PFSK-1 (cell line): ENCODE measurements at regions not wholly inside any gene's neighbourhood (a gene's known extent, or its start where the extent isn't known, plus 50 kb on each side); places are given as distances from the start of the nearest gene placed in this dataset.

Experiments
- FOXP2 ChIP-seq: optimal IDR thresholded peaks from 2 replicates; pipeline ENCODE3; 2011; ENCODE audit warnings: borderline replicate concordance, control low read depth, inconsistent platforms; ENCODE audit not compliant: insufficient read depth; ENCODE audit errors: extremely low read length, extremely low read depth
- POLR2AphosphoS5 ChIP-seq: IDR thresholded peaks from 2 replicates; pipeline ENCODE4 v1.6.1; 2012; ENCODE audit warnings: low read depth, mild to moderate bottlenecking, control low read depth, low read length, moderate library complexity
- SIN3A ChIP-seq: IDR thresholded peaks from 2 replicates; pipeline ENCODE4 v1.6.1; 2012; ENCODE audit warnings: mild to moderate bottlenecking, low read length, moderate library complexity, borderline replicate concordance; ENCODE audit not compliant: insufficient read depth
- TAF1 ChIP-seq: IDR thresholded peaks from 2 replicates; pipeline ENCODE4 v1.6.1; 2012; ENCODE audit warnings: low read length, control low read depth, borderline replicate concordance; ENCODE audit not compliant: insufficient read depth
- TF ChIP-seq, protein P1 (sequence below), 2 experiments: IDR thresholded peaks; 2 replicates each; pipeline versions ENCODE4 v1.6.1 to v1.8.0; 2011 to 2012; ENCODE audit warnings: low read depth in 2 of 2, low read length in 2 of 2, control low read depth in 1 of 2, inconsistent platforms in 1 of 2, mild to moderate bottlenecking in 1 of 2, moderate library complexity in 1 of 2; ENCODE audit not compliant: insufficient read depth in 1 of 2

GRCh38 chr2:221096706-221097567, 475.2 kb downstream of the EPHA4 start:
- no peak for TF ChIP-seq POLR2AphosphoS5
- no peak for TF ChIP-seq TAF1
- TF ChIP-seq, protein P1, sequence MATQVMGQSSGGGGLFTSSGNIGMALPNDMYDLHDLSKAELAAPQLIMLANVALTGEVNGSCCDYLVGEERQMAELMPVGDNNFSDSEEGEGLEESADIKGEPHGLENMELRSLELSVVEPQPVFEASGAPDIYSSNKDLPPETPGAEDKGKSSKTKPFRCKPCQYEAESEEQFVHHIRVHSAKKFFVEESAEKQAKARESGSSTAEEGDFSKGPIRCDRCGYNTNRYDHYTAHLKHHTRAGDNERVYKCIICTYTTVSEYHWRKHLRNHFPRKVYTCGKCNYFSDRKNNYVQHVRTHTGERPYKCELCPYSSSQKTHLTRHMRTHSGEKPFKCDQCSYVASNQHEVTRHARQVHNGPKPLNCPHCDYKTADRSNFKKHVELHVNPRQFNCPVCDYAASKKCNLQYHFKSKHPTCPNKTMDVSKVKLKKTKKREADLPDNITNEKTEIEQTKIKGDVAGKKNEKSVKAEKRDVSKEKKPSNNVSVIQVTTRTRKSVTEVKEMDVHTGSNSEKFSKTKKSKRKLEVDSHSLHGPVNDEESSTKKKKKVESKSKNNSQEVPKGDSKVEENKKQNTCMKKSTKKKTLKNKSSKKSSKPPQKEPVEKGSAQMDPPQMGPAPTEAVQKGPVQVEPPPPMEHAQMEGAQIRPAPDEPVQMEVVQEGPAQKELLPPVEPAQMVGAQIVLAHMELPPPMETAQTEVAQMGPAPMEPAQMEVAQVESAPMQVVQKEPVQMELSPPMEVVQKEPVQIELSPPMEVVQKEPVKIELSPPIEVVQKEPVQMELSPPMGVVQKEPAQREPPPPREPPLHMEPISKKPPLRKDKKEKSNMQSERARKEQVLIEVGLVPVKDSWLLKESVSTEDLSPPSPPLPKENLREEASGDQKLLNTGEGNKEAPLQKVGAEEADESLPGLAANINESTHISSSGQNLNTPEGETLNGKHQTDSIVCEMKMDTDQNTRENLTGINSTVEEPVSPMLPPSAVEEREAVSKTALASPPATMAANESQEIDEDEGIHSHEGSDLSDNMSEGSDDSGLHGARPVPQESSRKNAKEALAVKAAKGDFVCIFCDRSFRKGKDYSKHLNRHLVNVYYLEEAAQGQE (IDR thresholded peaks at IDR 0.05; ENCODE audit: insufficient read depth in 1 of 2, low read depth in 2 of 2, low read length in 2 of 2): no peak
- TF ChIP-seq SIN3A: no peak
- TF ChIP-seq FOXP2: no peak

DNA sequence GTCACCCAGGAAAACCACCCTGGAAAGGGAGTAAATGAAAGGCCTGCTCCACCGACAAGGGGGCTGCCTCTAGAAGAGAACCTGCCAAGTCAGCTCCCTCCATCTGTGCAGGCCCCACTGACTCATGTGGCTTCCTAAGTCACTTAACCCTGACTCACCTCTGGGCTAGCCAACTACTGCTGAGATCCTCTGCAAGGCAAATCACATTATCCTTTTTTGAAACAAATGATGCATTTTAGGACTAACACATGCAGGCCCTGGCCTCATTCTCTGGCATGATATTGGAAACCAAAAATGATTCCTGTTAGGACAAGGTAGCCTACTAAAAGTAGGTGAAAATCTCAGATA, 474.6 kb downstream of the EPHA4 start:
- TF ChIP-seq SIN3A: no peak

DNA sequence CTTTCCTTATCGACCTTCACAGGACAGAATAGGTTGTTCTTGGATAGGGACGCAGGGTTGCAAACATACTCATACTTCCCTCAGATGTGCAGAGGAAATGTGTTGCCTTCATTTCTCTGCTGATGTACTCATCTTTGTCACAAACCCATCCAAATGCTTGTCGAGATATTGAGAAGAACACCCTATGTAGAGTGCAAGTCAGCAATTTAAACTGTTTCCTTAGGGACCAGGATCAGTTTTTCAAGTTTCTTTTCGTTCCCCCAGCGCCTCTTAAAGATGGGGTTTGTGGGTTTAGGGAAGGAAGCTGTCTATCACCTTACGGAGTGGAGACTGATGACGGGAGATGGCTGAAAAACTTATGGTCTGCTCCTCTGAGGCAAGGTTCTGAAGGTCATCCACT, 474.2 kb downstream of the EPHA4 start:
- TF ChIP-seq SIN3A (no peak), FOXP2 (no peak), POLR2AphosphoS5 (no peak), TAF1 (no peak)
- TF ChIP-seq, protein P1 (IDR thresholded peaks at IDR 0.05; ENCODE audit: insufficient read depth in 1 of 2, low read depth in 2 of 2, low read length in 2 of 2): no peak

GRCh38 chr2:221100467-221101089, 471.5 kb downstream of the EPHA4 start:
- TF ChIP-seq TAF1: no peak
- TF ChIP-seq SIN3A: no peak
- TF ChIP-seq, protein P1 (IDR thresholded peaks at IDR 0.05; ENCODE audit: insufficient read depth in 1 of 2, low read depth in 2 of 2, low read length in 2 of 2): no peak
- TF ChIP-seq FOXP2: no peak
- TF ChIP-seq POLR2AphosphoS5: no peak

GRCh38 chr2:221102896-221103688, 469.0 kb downstream of the EPHA4 start:
- no peak for TF ChIP-seq POLR2AphosphoS5
- no peak for TF ChIP-seq FOXP2
- no peak for TF ChIP-seq TAF1
- TF ChIP-seq SIN3A: no peak

GRCh38 chr2:221103930-221104329, 468.2 kb downstream of the EPHA4 start:
- no peak for TF ChIP-seq TAF1
- TF ChIP-seq, protein P1 (IDR thresholded peaks at IDR 0.05; ENCODE audit: insufficient read depth in 1 of 2, low read depth in 2 of 2, low read length in 2 of 2): no peak
- no peak for TF ChIP-seq FOXP2
- TF ChIP-seq POLR2AphosphoS5: no peak
- TF ChIP-seq SIN3A: no peak
